ENCODE measurements at regions not wholly inside any gene's neighbourhood (a gene's known extent, or its start where the extent isn't known, plus 50 kb on each side); places are given as distances from the start of the nearest gene placed in this dataset.

GRCh38 chr4:180925805-180926204, 1317.4 kb upstream of the TENM3 start:
- TF ChIP-seq CTCF (IDR thresholded peaks at IDR 0.05) (no peak), POLR2A (IDR thresholded peaks at IDR 0.05) (no peak)
